Inferior parietal cortex (tissue), 1 donor: ENCODE measurements at regions not wholly inside any gene's neighbourhood (a gene's known extent, or its start where the extent isn't known, plus 50 kb on each side); places are given as distances from the start of the nearest gene placed in this dataset.
"Not testable (repeated sequence)": the region's sequence is repeated elsewhere in the genome, so short reads cannot be mapped to it uniquely, and the experiment has no call there.

Experiments
- DNase-seq: peaks from one replicate; pipeline ENCODE4 v3.0.0-alpha.2; 2016; ENCODE audit errors: extremely low spot score

DNA sequence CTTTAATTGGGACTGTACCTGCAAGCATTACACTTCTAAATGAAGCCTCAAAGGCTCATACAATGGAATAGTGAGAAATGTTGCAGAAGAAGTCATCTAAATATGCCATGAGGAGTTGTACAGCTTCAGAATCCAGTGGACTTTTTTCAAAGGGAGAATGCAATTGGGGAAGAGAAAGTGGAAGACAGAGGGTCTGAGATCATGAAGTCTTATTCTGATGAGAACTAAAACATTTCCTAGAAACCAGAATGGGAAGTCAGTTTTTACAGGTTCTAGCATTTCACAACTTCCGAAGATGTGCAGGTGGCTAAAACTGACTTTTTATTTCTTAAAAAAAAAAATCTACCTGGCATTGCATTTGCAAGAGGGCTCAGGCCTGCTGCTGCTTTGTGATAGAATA, 424.4 kb upstream of the RUNX1 start:
- no peak for DNase-seq

DNA sequence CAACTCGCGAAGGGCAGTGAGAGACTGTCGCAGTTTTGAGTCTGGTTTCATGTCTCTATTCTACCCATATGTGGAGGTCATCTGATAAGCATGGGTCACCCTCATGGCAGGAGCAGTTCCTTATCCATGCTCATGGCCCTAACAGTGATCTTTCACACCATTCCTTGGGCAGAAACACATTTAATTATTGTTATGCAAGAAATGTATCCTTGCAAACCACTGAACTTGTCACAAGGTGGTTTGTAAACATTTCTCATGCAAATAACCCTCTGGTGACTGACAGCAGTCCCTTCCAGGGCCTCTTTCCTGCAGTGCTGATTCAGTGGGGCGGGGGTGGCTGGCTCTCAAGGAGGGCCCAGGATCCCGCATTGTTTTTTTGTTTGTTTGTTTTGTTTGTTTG, 421.4 kb upstream of the RUNX1 start:
- no peak for DNase-seq

DNA sequence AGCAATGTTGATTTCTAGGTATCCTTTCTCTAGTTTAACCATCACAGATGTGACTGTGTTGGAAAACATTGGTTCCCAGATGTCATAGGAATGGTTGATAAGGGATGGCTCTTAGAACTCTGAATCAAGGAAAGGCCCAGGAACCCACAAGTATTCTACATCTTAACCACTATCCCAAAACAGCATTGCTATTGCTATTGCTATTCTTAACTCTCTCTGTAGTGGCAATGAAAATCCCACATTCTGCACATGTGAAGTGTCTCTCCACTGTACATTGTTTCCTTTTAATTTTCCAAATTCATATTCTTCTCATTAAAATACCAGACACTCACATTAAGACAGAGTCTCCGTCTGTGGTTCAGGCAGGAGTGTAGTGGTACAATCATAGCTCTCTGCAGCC, 420.4 kb upstream of the RUNX1 start:
- no peak for DNase-seq

DNA sequence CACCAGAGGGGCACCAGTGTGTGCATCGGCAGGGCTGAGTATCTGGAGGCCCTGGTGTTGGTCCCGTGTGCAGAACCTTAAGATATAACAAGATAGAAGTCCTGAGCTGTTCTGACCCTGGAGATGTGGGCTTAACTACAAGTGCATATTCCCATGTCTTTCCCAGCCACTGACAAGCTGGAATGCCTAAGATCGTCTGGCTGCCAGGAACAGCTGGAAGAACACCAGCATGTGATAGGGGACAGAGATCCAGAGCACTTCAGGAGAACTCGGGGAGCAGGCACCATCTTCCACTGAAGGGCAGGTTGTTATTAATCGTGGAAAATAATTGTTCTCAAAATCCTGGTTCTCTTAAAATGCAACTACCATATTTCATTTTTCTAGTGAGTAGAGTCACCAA, 419.9 kb upstream of the RUNX1 start:
- no peak for DNase-seq

DNA sequence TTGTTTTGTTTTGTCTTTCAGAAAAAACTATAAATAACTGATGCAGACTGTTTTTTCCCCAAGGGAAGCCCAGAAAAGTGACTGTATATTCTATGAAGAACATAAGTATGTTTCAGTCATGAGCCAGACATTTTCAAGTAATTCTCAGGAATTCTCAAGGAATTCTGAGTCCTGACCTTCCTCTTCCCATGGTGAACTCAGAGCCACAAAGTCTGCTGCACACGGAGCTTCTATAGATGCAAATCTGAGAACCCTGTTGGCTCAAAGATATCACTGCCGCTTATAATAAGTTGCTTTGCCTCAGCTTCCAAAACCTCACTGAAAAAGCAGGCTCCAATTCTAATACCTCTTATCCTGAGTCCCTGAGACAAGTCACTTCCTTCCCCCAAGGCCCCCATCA, 418.5 kb upstream of the RUNX1 start:
- no peak for DNase-seq

DNA sequence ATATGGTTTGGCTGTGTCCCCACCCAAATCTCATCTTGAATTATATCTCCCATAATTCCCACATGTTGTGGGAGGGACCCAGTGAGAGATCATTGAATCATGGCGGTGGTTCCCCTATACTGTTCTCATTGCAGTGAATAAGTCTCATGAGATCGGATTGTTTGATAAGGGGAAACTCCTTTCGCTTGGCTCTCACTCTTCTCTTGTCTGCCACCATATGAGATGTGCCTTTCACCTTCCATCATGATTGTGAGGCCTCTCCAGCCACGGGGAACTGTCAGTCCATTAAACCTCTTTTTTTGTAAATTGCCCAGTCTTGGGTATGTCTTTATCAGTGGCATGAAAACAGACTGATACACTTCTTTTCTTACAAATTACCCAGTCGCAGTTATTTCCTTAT, 417.6 kb upstream of the RUNX1 start:
- not testable (repeated sequence) for DNase-seq

DNA sequence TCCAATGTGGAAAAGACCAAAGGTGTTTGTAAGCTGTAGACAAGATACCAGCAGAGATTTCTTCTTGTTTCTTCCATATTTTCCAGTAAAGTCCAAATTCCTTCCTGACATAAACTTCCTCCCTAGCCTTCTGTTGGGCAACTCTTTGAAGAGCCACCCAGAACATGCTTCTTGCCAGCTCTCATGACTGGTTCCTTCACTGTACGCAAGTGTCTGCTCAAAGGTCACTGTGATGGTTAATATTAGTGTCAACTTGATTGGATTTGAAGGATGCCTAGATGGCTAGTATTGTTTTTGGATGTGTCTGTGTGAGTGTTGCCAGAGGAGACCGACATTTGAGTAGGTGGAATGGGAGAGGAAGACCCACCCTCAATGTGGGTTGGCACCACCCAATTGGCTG, 416.6 kb upstream of the RUNX1 start:
- no peak for DNase-seq

DNA sequence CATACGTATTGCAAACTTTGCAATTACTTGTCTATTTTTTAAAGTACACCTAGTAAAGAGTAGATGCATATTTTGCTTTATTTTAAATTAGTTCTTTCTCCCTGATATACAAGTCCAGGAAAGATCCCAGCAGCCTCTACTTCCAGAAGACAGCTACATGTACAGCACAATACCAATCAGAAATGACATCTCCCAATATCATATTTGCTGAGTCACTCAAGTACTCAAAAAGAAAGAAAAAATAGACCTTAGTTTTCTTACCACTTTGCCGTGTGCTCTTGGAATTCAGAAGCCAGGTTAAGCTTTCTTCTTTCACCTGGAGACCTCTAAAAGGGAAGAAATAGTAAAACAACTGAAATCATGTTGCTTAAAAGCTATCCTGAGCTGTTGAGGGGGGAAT, 412.6 kb upstream of the RUNX1 start:
- no peak for DNase-seq

DNA sequence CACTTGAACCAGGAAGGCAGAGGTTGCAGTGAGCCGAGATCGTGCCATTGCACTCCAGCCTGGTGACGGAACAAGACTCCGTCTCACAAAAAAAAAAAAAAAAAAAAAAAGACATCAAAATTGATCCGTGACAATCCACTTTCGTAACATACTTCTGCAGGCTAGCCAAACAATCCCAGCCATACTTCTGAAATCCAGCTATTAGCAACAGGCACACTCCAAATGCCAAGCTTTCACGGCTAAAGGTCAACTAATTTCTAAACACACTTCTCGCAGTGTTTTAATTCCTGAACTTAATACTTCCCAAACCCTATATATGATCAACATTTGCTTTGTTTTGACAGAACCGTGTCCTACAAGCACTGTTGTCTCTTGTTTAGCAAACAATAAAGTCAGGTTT, 411.3 kb upstream of the RUNX1 start:
- DNase-seq = no peak

DNA sequence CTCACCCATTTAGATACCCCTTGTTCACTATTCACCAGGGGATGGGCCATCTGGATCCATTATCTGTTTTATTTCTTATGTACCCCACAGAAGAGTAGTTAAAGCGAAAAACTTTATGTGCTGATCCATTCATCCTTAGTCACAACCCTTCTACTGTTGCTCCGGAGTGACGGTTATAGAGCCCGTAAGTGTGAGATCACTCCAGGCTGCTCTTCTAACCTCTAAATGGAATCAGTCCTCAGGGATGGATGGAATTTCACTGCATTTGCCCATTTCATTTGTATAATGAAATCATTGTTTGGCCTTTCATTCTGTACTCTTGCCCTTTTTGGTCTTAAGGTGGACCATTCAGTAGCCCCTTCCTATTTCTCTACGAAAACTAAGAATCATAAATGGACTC, 409.3 kb upstream of the RUNX1 start:
- no peak for DNase-seq

DNA sequence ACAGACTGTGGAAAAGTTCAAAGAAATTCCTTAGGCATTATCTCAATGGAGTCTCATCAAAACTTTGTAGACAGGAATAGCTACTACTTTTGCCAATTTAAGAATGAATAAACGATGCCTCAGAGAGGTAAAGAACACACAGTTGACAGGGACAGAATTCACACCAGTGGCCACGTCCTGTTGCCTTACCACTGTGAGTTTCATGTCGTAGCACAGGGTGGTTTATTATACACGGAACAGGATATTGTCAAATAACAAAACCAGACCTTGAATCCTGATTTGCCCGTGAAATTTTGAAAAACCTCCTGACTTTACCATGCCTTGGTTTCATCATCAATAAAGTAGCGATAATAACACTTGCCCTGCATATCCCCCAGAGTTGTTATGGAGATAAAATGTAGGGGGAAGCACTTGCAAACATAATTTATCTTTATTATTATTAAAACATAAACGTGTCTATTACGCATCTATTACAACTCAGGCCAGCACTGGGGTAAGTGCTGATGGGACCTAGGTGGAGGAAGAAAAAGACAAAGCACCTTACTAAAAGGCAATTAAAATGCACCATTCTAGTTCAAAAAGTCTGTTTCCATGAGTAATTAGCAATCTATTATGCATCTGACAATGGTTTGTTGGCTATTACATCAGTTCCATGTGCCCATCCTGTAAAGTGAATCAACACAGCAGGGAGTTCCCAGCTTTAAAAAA, 408.1 kb upstream of the RUNX1 start:
- no peak for DNase-seq

DNA sequence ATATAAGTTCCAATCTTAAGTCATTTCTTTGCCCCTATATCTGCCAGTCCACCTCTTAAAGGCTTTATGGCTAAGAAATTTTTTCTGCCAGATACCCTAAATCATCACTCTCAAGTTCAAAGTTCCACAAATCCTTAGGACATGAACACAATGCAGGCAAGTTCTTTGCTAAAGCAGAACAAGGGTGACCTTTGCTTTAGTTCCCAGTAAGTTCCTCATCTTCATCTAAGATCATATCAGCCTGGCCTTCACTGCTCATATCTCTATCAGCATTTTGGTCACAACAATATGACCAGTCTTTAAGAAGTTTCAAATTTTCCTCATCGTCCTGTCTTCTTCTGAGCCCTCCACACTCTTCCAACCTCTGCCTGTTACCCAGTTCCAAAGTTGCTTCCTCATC, 402.2 kb upstream of the RUNX1 start:
- no peak for DNase-seq

DNA sequence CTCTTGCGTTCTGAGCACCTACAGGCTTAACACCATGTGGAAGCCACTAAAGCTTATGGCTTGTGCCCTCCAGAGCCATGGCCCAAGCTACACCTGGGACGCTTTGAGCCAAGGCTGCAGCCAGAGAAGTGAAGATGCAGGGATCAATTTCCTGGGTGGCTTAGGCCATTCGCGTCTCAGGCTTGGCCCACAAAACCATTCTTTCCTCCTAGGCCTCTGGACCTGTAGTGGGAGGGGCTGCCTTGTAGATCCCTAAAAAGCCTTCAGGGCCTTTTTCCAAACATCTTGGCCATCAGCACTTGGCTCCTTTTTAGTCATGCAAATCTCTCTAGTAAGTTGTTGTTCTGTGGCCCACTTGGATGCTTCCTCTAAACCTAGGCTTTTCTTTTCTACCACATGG, 401.7 kb upstream of the RUNX1 start:
- no peak for DNase-seq

DNA sequence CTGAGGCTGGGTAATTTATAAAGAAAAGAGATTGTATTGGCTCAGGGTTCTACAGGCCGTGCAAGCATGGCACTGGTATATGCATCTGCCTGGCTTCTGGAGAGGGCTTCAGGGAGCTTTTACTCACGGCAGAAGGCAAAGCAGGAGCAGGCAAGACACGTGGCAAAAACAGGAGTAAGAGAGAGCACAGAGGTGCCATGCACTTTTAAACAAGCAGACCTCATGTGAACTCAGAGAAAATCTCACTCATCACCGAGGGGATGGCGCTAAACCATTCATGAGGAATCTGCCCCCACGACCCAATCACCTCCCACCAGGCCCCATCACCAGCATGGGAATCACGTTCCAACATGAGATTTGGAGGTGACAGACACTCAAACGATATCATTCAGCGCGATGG, 400.7 kb upstream of the RUNX1 start:
- no peak for DNase-seq

DNA sequence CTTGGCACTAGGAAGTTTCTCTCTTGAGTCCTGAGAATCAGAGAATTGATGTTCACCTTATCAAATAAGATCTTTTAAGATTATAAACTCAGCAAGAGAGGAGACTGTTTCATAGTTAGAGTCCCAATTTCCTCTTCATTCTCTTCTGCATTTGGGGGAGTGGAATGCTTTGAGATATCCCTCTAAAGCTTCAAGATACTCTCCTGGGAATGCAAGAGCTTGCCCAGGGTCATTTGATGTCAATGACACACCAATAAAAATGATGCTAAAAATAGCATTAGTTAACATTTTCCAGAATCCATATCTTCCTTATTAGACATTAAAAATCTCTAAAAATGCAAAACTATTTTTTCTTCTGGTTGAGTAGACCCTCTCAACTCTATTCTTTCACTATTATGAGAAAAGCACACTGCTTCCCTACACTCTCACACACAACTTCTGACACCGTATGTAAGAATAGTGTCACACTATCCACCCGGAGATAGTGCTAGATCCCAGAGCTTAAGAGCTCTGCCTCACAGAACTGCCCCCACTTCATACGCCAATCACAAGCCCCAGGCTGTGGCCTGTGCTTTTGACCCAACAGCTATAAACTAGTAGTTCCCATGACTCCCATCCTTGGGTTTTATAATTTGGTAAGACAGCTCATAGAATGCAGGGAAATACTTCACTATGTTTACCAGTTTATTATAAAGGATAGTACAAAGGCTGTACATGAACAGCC, 399.9 kb upstream of the RUNX1 start:
- no peak for DNase-seq

DNA sequence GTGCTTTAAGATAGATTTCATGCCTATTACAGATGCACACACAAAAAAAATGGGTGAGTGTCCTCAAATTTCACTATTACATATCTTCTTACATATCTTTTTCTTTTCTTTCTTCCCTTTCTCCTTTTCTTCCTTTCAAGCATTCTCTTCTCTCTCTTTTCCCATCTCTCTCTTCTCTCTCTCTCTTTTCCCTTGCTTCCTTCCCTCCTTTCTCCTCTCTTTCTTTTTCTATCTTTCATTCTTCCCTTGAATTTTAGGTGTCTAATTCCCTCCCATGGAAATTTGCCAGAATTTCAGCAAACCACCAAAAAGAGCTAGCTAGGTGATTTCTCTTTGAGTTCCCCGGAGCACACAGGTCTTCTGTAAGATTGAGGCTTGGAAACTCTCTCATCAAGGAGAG, 395.3 kb upstream of the RUNX1 start:
- no peak for DNase-seq

DNA sequence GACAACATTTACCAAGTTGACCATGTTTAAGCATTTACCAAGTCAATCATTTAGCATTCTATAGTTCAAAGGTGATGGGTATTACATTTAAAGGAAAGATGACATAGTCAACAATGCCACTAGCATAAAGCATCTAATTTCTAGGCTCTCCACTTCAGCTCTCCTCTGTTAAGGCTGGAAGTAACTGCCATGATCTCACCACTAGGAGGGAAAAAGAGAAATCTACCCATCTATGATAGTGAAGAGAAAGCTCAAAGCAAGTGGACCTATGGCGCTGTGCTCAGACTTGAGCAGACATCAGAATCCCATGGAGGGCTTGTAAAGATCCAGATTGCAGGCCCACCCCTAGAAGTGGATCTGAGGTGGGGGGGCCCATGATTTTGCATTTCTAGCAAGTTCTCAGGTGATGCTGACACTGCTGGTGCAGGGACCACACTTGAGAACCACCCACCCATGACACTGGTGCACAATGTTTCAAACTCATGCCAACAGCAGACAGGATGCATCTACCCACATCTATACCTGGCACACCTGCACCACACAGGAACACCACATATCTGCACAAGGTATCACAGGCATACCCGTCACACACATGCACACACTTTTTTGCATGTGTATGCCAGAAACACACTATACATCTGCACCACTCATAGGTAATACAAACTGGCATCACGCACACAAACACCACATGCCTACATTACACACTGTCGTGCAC, 392.9 kb upstream of the RUNX1 start:
- no peak for DNase-seq

DNA sequence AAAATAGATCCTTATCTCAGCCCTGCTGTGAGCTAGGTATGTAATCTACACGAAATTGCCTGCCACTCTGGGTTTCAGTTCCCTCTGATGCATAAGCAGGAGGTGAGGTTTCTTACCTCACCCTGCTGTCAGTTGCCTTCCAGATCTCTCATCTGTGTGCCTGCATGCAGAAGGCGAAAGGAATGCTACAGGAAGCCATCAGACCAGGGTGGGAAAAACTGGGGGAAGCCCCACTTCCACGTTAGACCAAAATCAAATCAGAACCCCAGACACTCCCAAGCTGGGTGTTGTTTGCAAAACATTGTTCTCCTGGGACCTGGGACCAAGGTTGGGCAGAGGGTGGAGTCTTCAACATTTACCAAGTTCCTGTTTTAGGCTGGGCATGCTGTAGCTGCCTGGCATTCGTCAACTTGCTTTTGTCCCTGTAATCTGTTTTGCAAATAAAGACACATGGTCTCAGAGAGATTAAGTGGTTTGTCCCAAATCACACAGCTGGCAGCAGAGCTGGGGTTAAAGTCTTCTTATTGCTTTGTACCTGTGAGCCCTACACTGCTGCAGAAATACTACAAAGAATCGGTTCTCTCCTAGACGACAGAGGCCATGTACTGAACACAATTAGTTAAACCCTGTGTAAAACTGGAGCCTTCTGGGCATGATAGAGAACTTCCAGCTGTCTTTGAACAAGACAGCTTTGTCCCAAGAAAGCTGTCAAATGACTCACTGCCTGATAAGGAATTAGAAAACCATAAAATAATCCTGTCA, 389.7 kb upstream of the RUNX1 start:
- no peak for DNase-seq

DNA sequence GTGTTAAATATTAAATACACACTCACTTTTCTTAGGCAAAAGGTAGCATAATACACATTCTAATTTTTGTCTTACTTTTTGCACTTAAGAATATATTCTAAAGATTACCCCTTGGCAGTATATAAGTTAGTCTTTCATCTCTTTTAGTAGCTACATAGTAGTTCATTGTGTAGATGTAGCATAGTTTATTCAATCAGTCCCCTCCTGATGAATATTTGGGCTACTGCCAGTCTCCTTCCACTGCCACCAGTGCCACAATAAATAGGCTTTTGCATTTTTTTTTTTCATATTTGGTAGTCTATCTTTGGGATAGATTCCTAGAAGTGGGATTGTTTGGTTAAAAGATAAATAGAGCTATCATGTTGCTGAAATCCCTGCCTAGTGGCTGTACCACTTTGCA, 388.8 kb upstream of the RUNX1 start:
- DNase-seq = no peak

DNA sequence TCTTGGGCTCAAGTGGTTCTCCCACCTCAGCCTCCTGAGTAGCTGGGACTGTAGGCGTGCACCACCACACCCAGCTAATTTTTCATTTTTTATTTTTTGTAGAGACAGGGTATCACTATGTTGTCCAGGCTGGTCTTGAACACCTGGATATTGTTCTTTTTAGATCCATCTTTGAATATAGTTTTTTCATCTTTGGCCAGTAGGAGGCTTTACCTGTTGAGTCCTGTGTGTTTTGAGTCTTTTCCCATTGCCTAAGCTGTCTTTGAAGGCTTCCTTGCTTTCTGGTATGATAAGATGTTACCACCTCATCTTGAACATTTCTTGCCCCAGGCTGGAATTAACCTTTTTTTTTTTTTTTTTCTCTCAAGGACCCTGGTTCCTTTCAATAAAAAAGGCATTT, 387.8 kb upstream of the RUNX1 start:
- no peak for DNase-seq

DNA sequence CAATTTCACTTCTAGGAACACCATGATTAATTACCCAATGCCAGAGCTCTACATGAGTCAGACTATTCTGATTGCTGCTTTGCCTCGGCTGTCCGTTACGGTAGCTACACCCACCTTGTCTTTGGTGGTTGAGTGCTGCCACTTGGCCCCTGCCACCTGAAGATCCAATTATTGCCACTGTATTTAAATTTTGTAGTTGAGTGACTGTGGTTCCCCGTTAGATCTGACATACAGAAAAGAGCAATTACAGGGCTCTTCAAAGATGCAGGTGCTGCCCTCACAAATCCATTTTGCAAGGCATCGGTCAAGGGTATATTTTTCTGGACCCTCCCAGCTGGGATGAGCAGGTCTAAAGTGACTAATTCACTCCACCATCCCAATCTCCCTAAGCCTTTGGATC, 383.5 kb upstream of the RUNX1 start:
- not testable (repeated sequence) for DNase-seq

DNA sequence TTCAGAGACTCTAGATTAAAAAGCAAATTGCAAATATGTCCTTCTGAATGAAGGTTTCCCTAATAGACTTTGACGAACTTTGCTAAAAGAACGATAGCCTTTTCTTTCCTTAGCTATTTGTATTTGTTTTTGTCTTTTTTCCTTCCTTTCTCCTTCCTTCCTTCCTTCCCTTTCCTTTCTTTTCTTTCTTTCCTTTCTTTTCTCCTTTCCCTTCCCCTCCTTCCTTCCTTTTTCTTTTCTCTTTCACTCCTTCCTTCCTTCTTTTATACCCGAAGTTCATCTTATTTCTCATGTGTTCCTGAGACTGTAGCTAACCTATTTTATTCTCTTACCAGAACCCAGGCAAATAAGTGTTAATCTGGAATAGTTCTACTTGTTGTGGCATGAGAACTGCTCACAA, 381.2 kb upstream of the RUNX1 start:
- no peak for DNase-seq
